HL-60 (cell line): ENCODE measurements at regions not wholly inside any gene's neighbourhood (a gene's known extent, or its start where the extent isn't known, plus 50 kb on each side); places are given as distances from the start of the nearest gene placed in this dataset.
A peak's percentile ranks its signal among the peaks of the same experiment; 100 is the strongest.
"Not testable (repeated sequence)": the region's sequence is repeated elsewhere in the genome, so short reads cannot be mapped to it uniquely, and the experiment has no call there.

Source experiments
- DNase-seq, 2 experiments: peaks; one replicate each; pipeline ENCODE4 v3.0.0-alpha.2; 2010 to 2020; ENCODE audit warnings: low read depth in 1 of 2, low spot score in 1 of 2
- H3K27ac ChIP-seq: fragments of 250-450 bp; sonication (Bioruptor Pico); replicated peaks from 2 replicates; pipeline ENCODE4 v1.5.1; 2020; ENCODE audit warnings: mild to moderate bottlenecking, moderate library complexity
- H3K27me3 ChIP-seq: fragments of 250-450 bp; sonication (Bioruptor Pico); 2 replicates; pipeline ENCODE4 v1.5.1; 2021; ENCODE audit warnings: mild to moderate bottlenecking, moderate library complexity; ENCODE audit not compliant: insufficient read depth, poor library complexity, severe bottlenecking
- H3K4me3 ChIP-seq: replicated peaks from 2 replicates; pipeline ENCODE4 v1.5.1; 2011; ENCODE audit warnings: mild to moderate bottlenecking, control low read depth, low read length; ENCODE audit not compliant: insufficient read depth
- CTCF ChIP-seq: IDR thresholded peaks from one replicate; pipeline ENCODE4 v1.5.1; 2011; ENCODE audit warnings: low read length, control low read depth, inconsistent platforms; ENCODE audit not compliant: insufficient read depth
- GABPA ChIP-seq: IDR thresholded peaks from 2 replicates; pipeline ENCODE4 v1.6.1; 2012; ENCODE audit warnings: low read depth
- POLR2AphosphoS5 ChIP-seq: IDR thresholded peaks from 2 replicates; pipeline ENCODE4 v1.6.1; 2012; ENCODE audit warnings: low read depth
- REST ChIP-seq: IDR thresholded peaks from 2 replicates; pipeline ENCODE4 v1.6.1; 2012; ENCODE audit warnings: low read depth; ENCODE audit not compliant: insufficient replicate concordance
- SPI1 ChIP-seq: IDR thresholded peaks from 2 replicates; pipeline ENCODE4 v1.6.1; 2012; ENCODE audit warnings: low read depth, mild to moderate bottlenecking, borderline replicate concordance

- not testable (repeated sequence) for H3K27ac ChIP-seq, DNase-seq, H3K4me3 ChIP-seq, H3K27me3 ChIP-seq
Measured at GRCh38 chr12:46617737-46618136, 208.1 kb downstream of the SLC38A4 start.

GRCh38 chr12:46617167-46617566 is 208.6 kb downstream of the SLC38A4 start:
- TF ChIP-seq GABPA (no peak), CTCF (no peak), POLR2AphosphoS5 (no peak), REST (no peak), SPI1 (no peak)
- Histone ChIP-seq H3K4me3 (no peak overlapping the region), H3K27ac (no peak overlapping the region), H3K27me3 (no peaks in the 10 kb centered on the region)
- DNase-seq, result peak in 1 of 2 experiments; percentile 34

GRCh38 chr12:46610754-46611153 is 215.0 kb downstream of the SLC38A4 start:
- no peak overlapping the region for H3K4me3 ChIP-seq
- TF ChIP-seq CTCF, result no peak
- DNase-seq, result no peak

GRCh38 chr12:46609674-46610073 is 216.1 kb downstream of the SLC38A4 start:
- Histone ChIP-seq H3K4me3 (no peak overlapping the region), H3K27me3 (no peaks in the 10 kb centered on the region), H3K27ac (no peak overlapping the region)
- TF ChIP-seq REST, result no peak
- TF ChIP-seq GABPA, result no peak
- TF ChIP-seq POLR2AphosphoS5, result no peak
- no peak for TF ChIP-seq CTCF
- no peak for TF ChIP-seq SPI1
- no peak for DNase-seq

More at GRCh38 chr12:46610754-46611153, 215.0 kb downstream of the SLC38A4 start:
- Histone ChIP-seq H3K27ac (no peak overlapping the region), H3K27me3 (no peaks in the 10 kb centered on the region)
